Coronary artery (tissue), 2 donors: ENCODE measurements at regions not wholly inside any gene's neighbourhood (a gene's known extent, or its start where the extent isn't known, plus 50 kb on each side); places are given as distances from the start of the nearest gene placed in this dataset.

ENCODE experiments used
- DNase-seq: peaks from one replicate; pipeline ENCODE4 v3.0.0-alpha.2; 2017; ENCODE audit warnings: low spot score
- H3K27ac ChIP-seq, 2 donors: fragments of 200-600 bp; sonication (generic); one replicate each; pipeline ENCODE4 v1.5.1; 2016 to 2019
- H3K4me3 ChIP-seq: fragments of 200-600 bp; sonication (generic); 2 replicates; pipeline ENCODE4 v1.5.1; 2016; ENCODE audit warnings: mild to moderate bottlenecking, moderate library complexity
- CTCF ChIP-seq: fragments of 200-600 bp; sonication (generic); IDR thresholded peaks from one replicate; pipeline ENCODE4 v1.5.1; 2019; ENCODE audit warnings: antibody characterized with exemption

GRCh38 chr15:47972738-47973137 is 148.1 kb upstream of the SLC24A5 start:
- H3K27ac ChIP-seq = no peak overlapping the region
- no peak for DNase-seq
- TF ChIP-seq CTCF = no peak

GRCh38 chr15:47974724-47975123 is 146.1 kb upstream of the SLC24A5 start:
- Histone ChIP-seq H3K4me3 (no peak overlapping the region), H3K27ac (no peak overlapping the region)
- TF ChIP-seq CTCF = no peak
- no peak for DNase-seq

More at GRCh38 chr15:47972738-47973137, 148.1 kb upstream of the SLC24A5 start:
- H3K4me3 ChIP-seq = no peak overlapping the region

- H3K4me3 ChIP-seq = no peak overlapping the region
- H3K27ac ChIP-seq = no peak overlapping the region
- DNase-seq = no peak
- no peak for TF ChIP-seq CTCF
Observed at GRCh38 chr15:47975427-47975826, 145.4 kb upstream of the SLC24A5 start.

DNA sequence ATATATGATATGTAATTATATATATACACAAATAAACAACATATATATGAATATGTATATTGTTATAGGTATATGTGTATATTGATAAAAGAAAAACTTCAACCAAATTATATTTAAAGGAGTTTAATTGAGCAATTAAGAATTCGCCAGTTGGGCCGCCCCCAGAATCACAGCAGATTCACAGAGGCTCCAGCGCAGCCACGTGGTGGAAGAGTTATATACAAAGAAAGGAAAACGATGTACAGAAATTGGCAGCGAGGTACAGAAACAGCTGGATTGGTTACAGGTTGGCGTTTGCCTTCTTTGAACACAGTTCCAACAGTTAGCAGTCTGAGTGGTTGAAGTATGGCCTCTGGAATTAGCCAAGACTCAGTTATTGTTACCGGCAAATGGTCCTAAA is 137.3 kb upstream of the SLC24A5 start:
- DNase-seq = no peak
- H3K27ac ChIP-seq = no peak overlapping the region
- TF ChIP-seq CTCF = no peak
- H3K4me3 ChIP-seq = no peak overlapping the region

GRCh38 chr15:47985568-47985967 is 135.2 kb upstream of the SLC24A5 start:
- H3K4me3 ChIP-seq = no peak overlapping the region
- TF ChIP-seq CTCF = no peak
- H3K27ac ChIP-seq = no peak overlapping the region
- no peak for DNase-seq

- H3K27ac ChIP-seq = no peak overlapping the region
- no peak for DNase-seq
- no peak overlapping the region for H3K4me3 ChIP-seq
- no peak for TF ChIP-seq CTCF
Observed at GRCh38 chr15:47987461-47987860, 133.3 kb upstream of the SLC24A5 start.

DNA sequence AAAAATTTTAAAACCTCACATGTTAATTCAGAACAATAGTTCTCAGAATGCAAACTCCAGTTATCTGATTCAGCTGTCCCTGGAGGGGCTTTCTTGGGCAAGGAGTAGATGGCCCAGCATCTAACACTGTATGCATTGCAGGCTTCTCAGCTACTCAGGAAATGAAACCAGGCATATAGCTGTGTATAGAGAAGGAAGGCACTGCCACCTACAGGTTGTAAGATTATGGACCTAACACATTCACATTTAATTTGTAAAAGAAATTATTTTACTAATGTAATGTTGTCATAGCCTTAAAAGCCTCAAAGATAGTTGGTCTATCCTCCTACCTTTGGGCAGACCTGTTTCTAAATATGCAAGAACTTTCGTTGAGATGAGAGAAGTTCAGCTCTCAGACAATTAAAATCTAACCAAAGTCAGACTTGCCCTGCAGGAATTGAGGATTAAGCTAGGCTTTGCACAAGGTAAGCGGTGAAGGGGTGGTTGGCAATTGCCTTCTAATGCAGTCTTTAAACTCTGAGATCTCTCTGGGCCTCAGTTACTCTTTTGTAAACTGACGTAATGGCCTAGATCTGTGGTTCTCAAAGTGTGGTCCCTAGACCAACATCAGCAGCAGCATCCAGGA is 132.8 kb upstream of the SLC24A5 start:
- no peak overlapping the region for H3K4me3 ChIP-seq
- DNase-seq = no peak
- H3K27ac ChIP-seq = no peak overlapping the region
- peak; percentile 46 for TF ChIP-seq CTCF
